IMR-90 (cell line): ENCODE measurements at regions not wholly inside any gene's neighbourhood (a gene's known extent, or its start where the extent isn't known, plus 50 kb on each side); places are given as distances from the start of the nearest gene placed in this dataset.

ENCODE experiments used
- ATAC-seq: fragments of 200-7000 bp; cut with Tn5 transposase; 2 replicates; pipeline ENCODE4 v1.9.1; 2020; ENCODE audit warnings: low read depth, mild to moderate bottlenecking, moderate library complexity
- BruUV-seq: library from RNA; stranded (reverse); fragments of 400-500 nt; replicated peaks from 2 replicates; lab custom pipeline; 2021; lab: Mats Ljungman, UMichigan
- CTCF ChIA-PET: fragments of 300-600 bp; formaldehyde crosslinking; extraction: SDS; loops from one replicate; lab custom pipeline; 2021; ENCODE audit warnings: antibody characterized with exemption; lab: Yijun Ruan, JAX
- POLR2A ChIA-PET: fragments of 300-600 bp; sonication (Branson Sonifier 250); formaldehyde crosslinking; loops from one replicate; lab custom pipeline; 2022; ENCODE audit warnings: antibody characterized with exemption; ENCODE audit not compliant: unreplicated experiment; lab: Charles Lee
- DNase-seq: peaks from one replicate; pipeline ENCODE4 v3.0.0; 2013
- H2AFZ ChIP-seq: replicated peaks from 2 replicates; pipeline ENCODE3; 2013; ENCODE audit warnings: low read length, mild to moderate bottlenecking; ENCODE audit not compliant: poor library complexity
- H2AK5ac ChIP-seq: 2 replicates; pipeline ENCODE4 v1.6.1; 2013; ENCODE audit warnings: low read depth, low read length, inconsistent platforms
- H2AK9ac ChIP-seq: replicated peaks from 2 replicates; pipeline ENCODE3; 2013; ENCODE audit warnings: mild to moderate bottlenecking, low read depth, low read length, moderate library complexity; ENCODE audit not compliant: poor library complexity
- H2BK120ac ChIP-seq: 2 replicates; pipeline ENCODE4 v1.6.1; 2013; ENCODE audit warnings: low read depth, low read length, inconsistent platforms
- H2BK15ac ChIP-seq: 3 replicates; pipeline ENCODE4 v1.6.1; 2013; ENCODE audit warnings: low read depth, low read length, inconsistent platforms
- H2BK20ac ChIP-seq: 2 replicates; pipeline ENCODE4 v1.6.1; 2013; ENCODE audit warnings: low read depth, mild to moderate bottlenecking, inconsistent platforms, low read length, moderate library complexity
- H2BK5ac ChIP-seq: 2 replicates; pipeline ENCODE4 v1.6.1; 2013; ENCODE audit warnings: mild to moderate bottlenecking, low read depth, low read length, inconsistent platforms; ENCODE audit not compliant: poor library complexity, severe bottlenecking
- H3K14ac ChIP-seq: replicated peaks from 2 replicates; pipeline ENCODE4 v1.6.1; 2013; ENCODE audit warnings: low read depth, low read length, inconsistent platforms
- H3K18ac ChIP-seq: 2 replicates; pipeline ENCODE4 v1.6.1; 2013; ENCODE audit warnings: low read depth, low read length, control low read depth
- H3K23ac ChIP-seq: 2 replicates; pipeline ENCODE4 v1.6.1; 2013; ENCODE audit warnings: low read depth, low read length, inconsistent platforms
- H3K27ac ChIP-seq: 2 replicates; pipeline ENCODE4 v1.5.1; 2013; ENCODE audit warnings: mild to moderate bottlenecking, control low read depth, low read length; ENCODE audit not compliant: insufficient read depth
- H3K27me3 ChIP-seq: 2 replicates; pipeline ENCODE4 v1.6.1; 2013; ENCODE audit warnings: low read length; ENCODE audit not compliant: control insufficient read depth, insufficient read depth
- H3K36me3 ChIP-seq: 2 replicates; pipeline ENCODE4 v1.6.1; 2013; ENCODE audit warnings: low read length, mixed read lengths; ENCODE audit not compliant: control insufficient read depth, insufficient read depth
- H3K4ac ChIP-seq: 2 replicates; pipeline ENCODE4 v1.6.1; 2013; ENCODE audit warnings: low read depth, low read length, inconsistent platforms
- H3K4me1 ChIP-seq: 2 replicates; pipeline ENCODE4 v1.6.1; 2013; ENCODE audit warnings: low read length, mixed read lengths; ENCODE audit not compliant: control insufficient read depth, insufficient read depth
- H3K4me2 ChIP-seq: 2 replicates; pipeline ENCODE4 v1.6.1; 2013; ENCODE audit warnings: low read depth, mild to moderate bottlenecking, control low read depth, low read length, moderate library complexity
- H3K4me3 ChIP-seq: 2 replicates; pipeline ENCODE4 v1.5.1; 2013; ENCODE audit warnings: low read depth, mild to moderate bottlenecking, control low read depth, low read length, moderate library complexity; ENCODE audit not compliant: insufficient read depth
- H3K56ac ChIP-seq: 2 replicates; pipeline ENCODE4 v1.6.1; 2013; ENCODE audit warnings: low read length, inconsistent platforms; ENCODE audit not compliant: insufficient read depth; ENCODE audit errors: extremely low read depth
- H3K79me1 ChIP-seq, 2 experiments: 2 replicates each; pipeline ENCODE4 v1.6.1; 2013; ENCODE audit warnings: low read length in 2 of 2, inconsistent platforms in 1 of 2, low read depth in 1 of 2
- H3K9ac ChIP-seq: 2 replicates; pipeline ENCODE4 v1.6.1; 2013; ENCODE audit warnings: low read depth, low read length, control low read depth
- H3K9me1 ChIP-seq: 2 replicates; pipeline ENCODE4 v1.6.1; 2013; ENCODE audit warnings: low read length, inconsistent platforms; ENCODE audit not compliant: insufficient read depth
- H3K9me3 ChIP-seq: 2 replicates; pipeline ENCODE4 v1.6.1; 2013; ENCODE audit warnings: low read length; ENCODE audit not compliant: control insufficient read depth, insufficient read depth
- H4K20me1 ChIP-seq: 2 replicates; pipeline ENCODE4 v1.6.1; 2013; ENCODE audit warnings: low read length, inconsistent platforms; ENCODE audit not compliant: insufficient read depth
- H4K5ac ChIP-seq: 2 replicates; pipeline ENCODE4 v1.6.1; 2013; ENCODE audit warnings: mild to moderate bottlenecking, low read depth, low read length, control low read depth
- H4K8ac ChIP-seq, 2 experiments: 2 replicates each; pipeline ENCODE4 v1.6.1; 2013; ENCODE audit warnings: low read depth in 2 of 2, low read length in 2 of 2, control low read depth in 1 of 2, inconsistent platforms in 1 of 2
- H4K91ac ChIP-seq: 2 replicates; pipeline ENCODE4 v1.6.1; 2013; ENCODE audit warnings: low read depth, low read length, inconsistent platforms; ENCODE audit not compliant: insufficient read depth
- MAFK ChIP-seq: IDR thresholded peaks from 2 replicates; pipeline ENCODE4 v1.6.1; 2012; ENCODE audit warnings: low read depth, low read length, improper control_type of control experiment
- WGBS, 2 experiments: methylation state at CpG; one replicate each; pipeline versions ENCODE4 v1.1.5 to v1.1.7; 2013; ENCODE audit warnings: missing lambda C conversion rate in 2 of 2; ENCODE audit not compliant: insufficient read length in 1 of 2; ENCODE audit errors: extremely low coverage in 2 of 2; 5-methylcytosine and 5-hydroxymethylcytosine counted together
- dilution Hi-C: fragments of 300-500 bp; cut with HindIII; formaldehyde crosslinking; loops from one replicate; pipeline ENCODE4 v1.14.3; 2018; ENCODE audit warnings: low sequenced_read_pairs; ENCODE audit not compliant: unreplicated experiment
- in situ Hi-C: fragments of 300-500 bp; cut with MboI; formaldehyde crosslinking; loops from 3 replicates; pipeline ENCODE4 v1.14.3; 2019; ENCODE audit warnings: low sequenced_read_pairs, inconsistent platforms, mixed read lengths
- intact Hi-C: fragments of 100-400 bp; cut with micrococcal nuclease; formaldehyde crosslinking; loops from 2 replicates; pipeline ENCODE4 v1.10.0; 2022
- TF ChIP-seq, protein P1 (sequence below): fragments of 150-350 bp; IDR thresholded peaks from 2 replicates; pipeline ENCODE4 v1.6.1; 2017; ENCODE audit warnings: mild to moderate bottlenecking, antibody characterized with exemption, low read length, low read depth
- TF ChIP-seq, protein P2 (sequence below): fragments of 150-350 bp; IDR thresholded peaks from 2 replicates; pipeline ENCODE4 v1.6.1; 2016; ENCODE audit warnings: low read depth, mild to moderate bottlenecking, low read length, moderate library complexity, borderline replicate concordance

DNA sequence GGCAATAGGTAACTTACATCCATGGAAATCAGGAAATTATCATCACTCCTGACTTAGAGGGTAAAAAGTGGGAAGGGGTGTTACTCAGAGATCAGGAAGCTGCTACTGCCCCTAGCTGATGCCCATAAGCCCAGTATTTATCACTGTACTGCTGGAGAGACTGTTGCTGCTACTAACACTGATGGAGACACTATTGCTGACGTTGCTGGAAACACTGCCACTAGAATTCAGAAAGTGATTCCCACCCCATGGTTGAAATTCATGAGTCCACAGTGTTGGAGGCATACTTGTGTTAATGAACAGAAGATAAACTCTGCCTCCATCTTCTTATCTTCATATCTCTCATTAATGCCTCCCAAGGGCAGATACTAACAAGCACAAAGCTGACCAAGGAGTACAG, 97.6 kb downstream of the MTX3 start:
- Histone ChIP-seq H2BK20ac (no peak overlapping the region), H3K9me3 (no peaks in the 10 kb centered on the region), H2BK15ac (no peak overlapping the region), H3K18ac (no peak overlapping the region), H4K91ac (no peak overlapping the region), H3K4me3 (no peak overlapping the region), H2BK120ac (no peak overlapping the region), H2BK5ac (no peak overlapping the region), H2AFZ (peak overlapping the region; percentile 14), H3K4me2 (no peak overlapping the region), H4K8ac (no peak overlapping the region), H3K4ac (no peak overlapping the region), H3K36me3 (no peaks in the 10 kb centered on the region), H3K27me3 (peaks cover 9% of the 10 kb centered on the region), H3K9ac (no peak overlapping the region), H4K20me1 (no peaks in the 10 kb centered on the region), H3K56ac (no peak overlapping the region), H4K5ac (no peak overlapping the region), H3K23ac (no peak overlapping the region), H3K4me1 (no peaks in the 10 kb centered on the region), H3K9me1 (no peaks in the 10 kb centered on the region), H2AK9ac (no peak overlapping the region), H3K14ac (no peak overlapping the region), H3K27ac (no peak overlapping the region), H2AK5ac (no peak overlapping the region), H3K79me1 (no peaks in the 10 kb centered on the region)
- ATAC-seq = no peak
- no peak for DNase-seq
- in situ Hi-C loops (no loop called here), dilution Hi-C loops (no loop called here), intact Hi-C loops (no loop called here)
- POLR2A ChIA-PET = interaction anchor here (0.5 kb wide), 1 partner anchor 46 kb away, joined by 3 read pairs; no protein-coding TSS in a partner anchor
- no CpG with 5 or more reads among the region's 1 CpG for WGBS, 2 experiments
- CTCF ChIA-PET = no interaction called here
- BruUV-seq = no TSS peak
- TF ChIP-seq, protein P1, sequence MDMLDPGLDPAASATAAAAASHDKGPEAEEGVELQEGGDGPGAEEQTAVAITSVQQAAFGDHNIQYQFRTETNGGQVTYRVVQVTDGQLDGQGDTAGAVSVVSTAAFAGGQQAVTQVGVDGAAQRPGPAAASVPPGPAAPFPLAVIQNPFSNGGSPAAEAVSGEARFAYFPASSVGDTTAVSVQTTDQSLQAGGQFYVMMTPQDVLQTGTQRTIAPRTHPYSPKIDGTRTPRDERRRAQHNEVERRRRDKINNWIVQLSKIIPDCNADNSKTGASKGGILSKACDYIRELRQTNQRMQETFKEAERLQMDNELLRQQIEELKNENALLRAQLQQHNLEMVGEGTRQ = no peak
- TF ChIP-seq, protein P2, sequence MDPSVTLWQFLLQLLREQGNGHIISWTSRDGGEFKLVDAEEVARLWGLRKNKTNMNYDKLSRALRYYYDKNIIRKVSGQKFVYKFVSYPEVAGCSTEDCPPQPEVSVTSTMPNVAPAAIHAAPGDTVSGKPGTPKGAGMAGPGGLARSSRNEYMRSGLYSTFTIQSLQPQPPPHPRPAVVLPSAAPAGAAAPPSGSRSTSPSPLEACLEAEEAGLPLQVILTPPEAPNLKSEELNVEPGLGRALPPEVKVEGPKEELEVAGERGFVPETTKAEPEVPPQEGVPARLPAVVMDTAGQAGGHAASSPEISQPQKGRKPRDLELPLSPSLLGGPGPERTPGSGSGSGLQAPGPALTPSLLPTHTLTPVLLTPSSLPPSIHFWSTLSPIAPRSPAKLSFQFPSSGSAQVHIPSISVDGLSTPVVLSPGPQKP = no peak
- TF ChIP-seq MAFK = peak; percentile 69
